PC-3 (cell line): ENCODE measurements at regions not wholly inside any gene's neighbourhood (a gene's known extent, or its start where the extent isn't known, plus 50 kb on each side); places are given as distances from the start of the nearest gene placed in this dataset.

Experiments
- ATAC-seq: fragments of 200-7000 bp; cut with Tn5 transposase; 2 replicates; pipeline ENCODE4 v1.9.1; 2020; ENCODE audit warnings: mild to moderate bottlenecking, moderate library complexity
- BruUV-seq: library from RNA; stranded (reverse); fragments of 400-500 nt; replicated peaks from 2 replicates; lab custom pipeline; 2021; lab: Mats Ljungman, UMichigan
- CTCF ChIA-PET: fragments of 300-600 bp; sonication (Branson Sonifier 250); formaldehyde crosslinking; loops from one replicate; lab custom pipeline; 2022; ENCODE audit warnings: antibody characterized with exemption; lab: Charles Lee
- POLR2A ChIA-PET: fragments of 300-600 bp; sonication (Branson Sonifier 250); formaldehyde crosslinking; loops from one replicate; lab custom pipeline; 2022; ENCODE audit warnings: antibody characterized with exemption; ENCODE audit not compliant: unreplicated experiment; lab: Charles Lee
- DNase-seq: peaks from one replicate; pipeline ENCODE4 v3.0.0-alpha.2; 2015
- H2AFZ ChIP-seq: fragments of 300-600 bp; sonication (generic); 2 replicates; pipeline ENCODE4 v1.6.0; 2016; ENCODE audit warnings: antibody characterized with exemption, low read length
- H3F3A ChIP-seq: fragments of 300-600 bp; sonication (generic); one replicate; pipeline ENCODE4 v1.6.0; 2017; ENCODE audit warnings: antibody characterized with exemption, low read length, control low read depth, mild to moderate bottlenecking; ENCODE audit not compliant: unreplicated experiment
- H3K27ac ChIP-seq: fragments of 300-600 bp; sonication (generic); 2 replicates; pipeline ENCODE4 v1.5.1; 2016; ENCODE audit warnings: mild to moderate bottlenecking, low read length
- H3K27me3 ChIP-seq: fragments of 300-600 bp; sonication (generic); 2 replicates; pipeline ENCODE4 v1.6.1; 2016; ENCODE audit warnings: low read length, mixed read lengths
- H3K36me3 ChIP-seq: fragments of 300-600 bp; sonication (generic); 2 replicates; pipeline ENCODE4 v1.6.1; 2016; ENCODE audit warnings: low read depth, mixed run types, low read length, mixed read lengths
- H3K4me1 ChIP-seq: fragments of 300-600 bp; sonication (generic); 2 replicates; pipeline ENCODE4 v1.5.1; 2016; ENCODE audit warnings: low read length; ENCODE audit not compliant: insufficient read depth
- H3K4me2 ChIP-seq: fragments of 300-600 bp; sonication (generic); 2 replicates; pipeline ENCODE4 v1.6.0; 2016; ENCODE audit warnings: low read length
- H3K4me3 ChIP-seq: fragments of 300-600 bp; sonication (generic); 2 replicates; pipeline ENCODE4 v1.5.1; 2016; ENCODE audit warnings: mild to moderate bottlenecking, low read length, mixed read lengths
- H3K79me2 ChIP-seq: fragments of 300-600 bp; sonication (generic); 2 replicates; pipeline ENCODE4 v1.6.1; 2017; ENCODE audit warnings: low read length, mixed read lengths
- H3K9ac ChIP-seq: fragments of 300-600 bp; sonication (generic); 2 replicates; pipeline ENCODE4 v1.6.0; 2016; ENCODE audit warnings: mild to moderate bottlenecking, low read length
- H3K9me2 ChIP-seq: fragments of 300-600 bp; sonication (generic); replicated peaks from 2 replicates; pipeline ENCODE4 v1.6.1; 2016; ENCODE audit warnings: mixed run types, low read length, mixed read lengths
- H3K9me3 ChIP-seq: fragments of 300-600 bp; sonication (generic); 2 replicates; pipeline ENCODE4 v1.6.1; 2016; ENCODE audit warnings: low read length, mixed read lengths
- H4K20me1 ChIP-seq: fragments of 300-600 bp; sonication (generic); 2 replicates; pipeline ENCODE4 v1.6.1; 2016; ENCODE audit warnings: low read length, mixed read lengths
- CTCF ChIP-seq: fragments of 300-600 bp; sonication (generic); conservative IDR thresholded peaks from 2 replicates; pipeline ENCODE4 v1.5.1; 2017; ENCODE audit warnings: antibody characterized with exemption, low read depth, mild to moderate bottlenecking, low read length
- EZH2 ChIP-seq: fragments of 300-600 bp; sonication (generic); IDR thresholded peaks from one replicate; pipeline ENCODE4 v1.6.1; 2017; ENCODE audit warnings: antibody characterized with exemption, mild to moderate bottlenecking, low read length; ENCODE audit not compliant: unreplicated experiment
- EZH2phosphoT487 ChIP-seq: fragments of 300-600 bp; sonication (generic); IDR thresholded peaks from 2 replicates; pipeline ENCODE4 v1.6.1; 2018; ENCODE audit warnings: mild to moderate bottlenecking, antibody characterized with exemption, low read length, borderline replicate concordance
- intact Hi-C: fragments of 100-400 bp; cut with micrococcal nuclease; formaldehyde crosslinking; loops from 2 replicates; pipeline ENCODE4 v1.9.0; 2023

DNA sequence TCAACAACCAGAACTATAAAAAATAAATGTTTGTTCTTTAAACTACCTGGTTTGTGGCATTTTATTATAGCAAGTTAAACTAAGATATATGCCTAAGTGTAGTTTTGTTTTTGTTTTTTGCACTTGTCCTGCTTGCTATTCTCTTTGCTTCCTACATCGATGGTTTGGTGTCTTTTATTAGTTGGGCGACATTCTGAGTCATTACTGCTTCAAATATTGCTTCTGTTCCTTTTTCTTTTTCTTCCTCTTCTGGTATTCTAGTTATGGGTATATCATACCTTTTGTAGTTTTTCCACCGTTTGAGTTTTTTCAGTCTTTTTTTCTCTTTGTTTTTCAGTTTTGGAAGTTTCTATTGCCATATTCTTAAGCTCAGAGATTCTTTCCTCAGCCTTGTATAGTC lies 86.9 kb downstream of the MACIR start:
- Histone ChIP-seq H3K9me2 (no peaks in the 10 kb centered on the region), H3K9me3 (no peaks in the 10 kb centered on the region), H3K79me2 (no peaks in the 10 kb centered on the region), H3K27me3 (no peaks in the 10 kb centered on the region), H3F3A (no peaks in the 10 kb centered on the region), H3K36me3 (no peaks in the 10 kb centered on the region), H3K9ac (no peak overlapping the region), H2AFZ (no peak overlapping the region), H3K4me2 (no peak overlapping the region), H3K27ac (no peak overlapping the region), H3K4me3 (no peak overlapping the region), H3K4me1 (peaks cover 26% of the 10 kb centered on the region), H4K20me1 (no peaks in the 10 kb centered on the region)
- ATAC-seq (no peak), DNase-seq (no peak)
- ChIA-PET POLR2A (interaction anchor here (0.5 kb wide), 1 partner anchor 17 kb away, joined by 3 read pairs; no protein-coding TSS in a partner anchor), CTCF (no interaction called here)
- intact Hi-C loops, result no loop called here
- no TSS peak for BruUV-seq
- TF ChIP-seq EZH2 (no peak), CTCF (no peak), EZH2phosphoT487 (no peak)

GRCh38 chr5:103340717-103341388 lies 82.3 kb downstream of the MACIR start:
- BruUV-seq, result no TSS peak
- intact Hi-C loops, result no loop called here
- no peaks in the 10 kb centered on the region for H3F3A ChIP-seq
- H4K20me1 ChIP-seq, result no peaks in the 10 kb centered on the region
- no peak overlapping the region for H3K27ac ChIP-seq
- no peaks in the 10 kb centered on the region for H3K36me3 ChIP-seq
- TF ChIP-seq CTCF, result no peak
- no peak for TF ChIP-seq EZH2phosphoT487
- TF ChIP-seq EZH2, result no peak
- no peak overlapping the region for H3K4me3 ChIP-seq
- H3K27me3 ChIP-seq, result no peaks in the 10 kb centered on the region
- H3K4me2 ChIP-seq, result peak overlapping the region; percentile 7
- H3K4me1 ChIP-seq, result peaks cover 5% of the 10 kb centered on the region; the same call in 1 of the 2 replicates
- no peaks in the 10 kb centered on the region for H3K9me3 ChIP-seq
- no peaks in the 10 kb centered on the region for H3K79me2 ChIP-seq
- ChIA-PET POLR2A (interaction anchor here (0.5 kb wide), 1 partner anchor 12 kb away, joined by 3 read pairs; no protein-coding TSS in a partner anchor), CTCF (no interaction called here)
- H2AFZ ChIP-seq, result peak overlapping the region; percentile 51
- no peak overlapping the region for H3K9ac ChIP-seq
- no peaks in the 10 kb centered on the region for H3K9me2 ChIP-seq
- peak; percentile 48 for DNase-seq
- peak; percentile 74 for ATAC-seq

DNA sequence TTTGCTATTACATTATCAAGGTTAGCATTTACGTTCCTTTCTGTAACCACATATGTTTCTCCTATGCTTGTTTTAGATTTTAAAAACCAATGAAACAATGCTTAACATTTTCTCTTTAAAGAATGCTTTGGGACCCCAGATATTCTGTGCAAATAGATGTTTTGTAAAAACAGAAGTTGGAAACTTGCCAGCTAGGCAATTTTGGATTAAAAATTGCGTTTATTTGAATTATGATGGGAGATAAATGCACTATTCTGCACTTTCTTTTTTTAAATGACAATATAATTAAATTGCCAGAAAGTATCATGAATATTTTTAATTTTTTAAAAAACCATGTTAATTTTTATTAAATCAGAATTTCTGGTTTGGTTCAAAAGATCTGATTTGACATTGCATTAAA lies 81.6 kb downstream of the MACIR start:
- BruUV-seq, result no TSS peak
- ChIA-PET POLR2A (no interaction called here), CTCF (no interaction called here)
- Histone ChIP-seq H3K4me3 (no peak overlapping the region), H3K9me3 (no peaks in the 10 kb centered on the region), H3K27me3 (no peaks in the 10 kb centered on the region), H4K20me1 (no peaks in the 10 kb centered on the region), H3K9me2 (no peaks in the 10 kb centered on the region), H3K36me3 (no peaks in the 10 kb centered on the region), H3K27ac (no peak overlapping the region), H3K4me2 (no peak overlapping the region), H3K9ac (no peak overlapping the region), H3K4me1 (peaks cover 5% of the 10 kb centered on the region; the same call in 1 of the 2 replicates), H3K79me2 (no peaks in the 10 kb centered on the region), H3F3A (no peaks in the 10 kb centered on the region), H2AFZ (no peak overlapping the region)
- TF ChIP-seq CTCF (no peak), EZH2phosphoT487 (no peak), EZH2 (no peak)
- DNase-seq, result no peak
- intact Hi-C loops, result no loop called here
- ATAC-seq, result no peak
